Germinal center (tissue), 1 donor: ENCODE measurements at regions not wholly inside any gene's neighbourhood (a gene's known extent, or its start where the extent isn't known, plus 50 kb on each side); places are given as distances from the start of the nearest gene placed in this dataset.

Experiments used
- DNase-seq: peaks from one replicate; pipeline ENCODE4 v3.0.0; 2012; ENCODE audit warnings: mixed read lengths, low spot score

DNA sequence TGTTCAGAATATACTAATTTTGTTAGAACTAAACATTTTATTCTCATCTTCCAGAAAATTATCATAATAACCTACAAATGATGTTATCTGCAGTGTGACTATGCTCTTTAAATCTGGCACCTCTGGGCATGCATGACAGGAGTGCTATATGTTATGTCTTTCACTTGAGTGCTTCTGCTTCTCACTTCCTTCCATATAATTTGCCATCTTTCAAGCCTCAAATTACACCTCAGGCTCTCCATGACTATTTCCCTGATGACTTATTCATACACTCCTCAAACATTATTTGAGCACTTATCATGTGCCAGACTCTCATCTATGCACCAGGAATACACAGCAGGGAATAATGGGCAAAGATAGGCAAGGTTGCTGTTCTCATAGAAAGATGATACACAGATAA, 219.3 kb upstream of the POU2AF2 start:
- no peak for DNase-seq

DNA sequence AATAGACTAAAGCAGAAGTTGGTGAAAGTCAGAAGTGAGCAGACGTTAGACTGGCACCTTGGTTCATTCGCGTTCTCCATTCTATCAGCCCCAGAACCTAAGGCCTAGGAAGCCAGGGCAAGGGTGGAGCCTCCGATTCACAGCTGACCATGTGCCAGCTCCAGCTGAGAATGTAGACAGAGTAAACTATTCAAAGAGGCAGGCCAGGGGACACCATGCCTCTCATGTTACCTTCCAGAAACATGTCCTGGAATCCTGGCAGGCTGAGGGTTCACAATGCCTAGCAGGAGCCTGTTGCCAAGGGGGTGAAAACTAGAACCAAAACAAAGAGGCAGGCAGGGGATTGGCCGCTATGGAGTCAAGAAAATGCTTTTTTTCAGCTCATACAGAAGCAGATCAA, 224.4 kb upstream of the POU2AF2 start:
- no peak for DNase-seq

DNA sequence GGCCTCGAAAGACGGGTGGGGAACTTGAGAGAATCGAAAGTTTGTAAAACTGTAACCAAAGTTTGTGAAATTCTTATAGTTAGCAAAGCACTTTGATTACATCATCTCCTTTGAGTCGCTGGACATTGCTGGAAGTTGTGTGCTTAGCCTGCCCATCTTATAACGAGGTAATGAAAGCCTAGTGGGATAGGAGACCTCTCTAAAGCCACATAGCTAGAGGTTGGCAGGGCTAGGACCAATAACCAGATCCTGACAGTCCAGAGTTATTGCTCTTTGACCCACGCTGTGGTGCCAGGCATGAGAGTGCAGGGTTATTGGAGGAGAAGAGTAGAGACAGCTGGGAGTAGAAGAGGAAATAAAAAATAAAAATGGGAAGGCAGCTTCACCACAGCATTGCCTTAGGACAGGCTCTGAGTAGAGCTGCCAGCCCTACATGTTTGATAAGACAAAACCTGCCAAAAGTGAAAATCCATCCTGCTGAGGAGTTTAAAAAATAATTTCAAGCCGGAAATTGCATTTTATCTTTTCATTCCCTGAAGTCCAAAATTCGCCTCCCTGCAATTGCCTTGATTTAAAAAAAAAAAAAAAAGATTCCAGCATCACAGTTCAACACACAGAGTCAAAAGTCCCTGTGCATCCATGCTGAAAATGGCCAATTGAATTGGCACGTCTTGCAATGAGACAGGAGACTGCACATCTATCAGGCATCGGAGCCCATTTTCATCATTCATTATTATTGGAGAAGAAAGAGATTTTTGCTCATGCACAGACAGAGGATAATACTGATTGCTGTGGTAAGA, 225.5 kb upstream of the POU2AF2 start:
- DNase-seq = no peak

DNA sequence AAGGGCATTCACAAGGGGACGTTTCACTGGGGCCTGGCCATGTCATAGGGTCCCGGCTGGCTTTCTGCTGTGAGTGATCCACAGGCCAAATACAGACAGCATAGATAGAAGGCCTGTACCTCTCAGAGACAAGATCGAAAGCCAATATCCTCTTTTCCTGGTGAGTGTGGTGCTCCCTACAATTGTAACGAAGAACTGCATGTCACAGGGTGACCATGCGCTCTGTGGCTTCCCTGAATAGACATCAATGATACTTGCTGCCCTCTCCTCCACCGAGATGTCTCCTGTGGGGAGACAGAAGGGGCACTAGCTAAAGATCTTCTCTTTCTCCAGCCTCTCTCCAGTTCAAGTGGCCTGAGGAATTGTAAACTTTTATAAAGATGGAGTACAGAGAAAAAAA, 226.1 kb upstream of the POU2AF2 start:
- no peak for DNase-seq

DNA sequence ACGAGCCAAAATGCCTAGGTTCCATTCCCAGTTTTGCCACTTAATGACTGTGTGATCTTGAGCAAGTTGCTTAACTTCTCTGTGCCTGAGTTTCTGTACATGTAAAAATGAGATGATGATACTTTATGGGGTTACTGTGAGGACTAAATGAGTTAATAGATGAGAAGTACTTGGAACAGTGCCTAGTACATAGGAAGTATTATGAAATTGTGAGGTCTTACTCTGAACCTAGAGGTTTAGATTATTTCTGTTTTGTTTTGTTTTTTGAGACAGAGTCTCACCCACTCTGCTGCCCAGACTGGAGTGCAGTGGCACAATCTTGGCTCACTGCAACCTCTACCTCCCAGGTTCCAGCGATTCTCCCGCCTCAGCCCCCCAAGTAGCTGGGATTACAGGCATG, 227.0 kb upstream of the POU2AF2 start:
- DNase-seq = no peak

DNA sequence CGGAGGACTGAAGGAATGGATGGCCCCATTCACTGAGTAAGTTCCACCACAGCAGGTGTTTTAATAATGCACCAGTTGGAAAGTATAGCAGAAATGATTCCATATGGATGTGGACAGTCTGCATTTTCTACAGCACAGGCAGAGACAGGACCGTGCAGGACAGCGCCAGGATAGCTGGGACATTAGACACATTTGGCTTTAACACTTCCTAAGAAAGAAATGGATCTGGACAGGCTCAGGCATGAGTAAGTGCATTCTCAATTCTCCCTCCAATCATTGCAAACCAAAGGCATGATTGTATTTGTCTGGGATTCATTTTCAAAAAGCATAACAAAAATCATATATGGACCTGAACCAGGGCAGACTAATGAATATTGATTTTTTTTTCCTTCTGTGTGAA, 233.0 kb upstream of the POU2AF2 start:
- no peak for DNase-seq

DNA sequence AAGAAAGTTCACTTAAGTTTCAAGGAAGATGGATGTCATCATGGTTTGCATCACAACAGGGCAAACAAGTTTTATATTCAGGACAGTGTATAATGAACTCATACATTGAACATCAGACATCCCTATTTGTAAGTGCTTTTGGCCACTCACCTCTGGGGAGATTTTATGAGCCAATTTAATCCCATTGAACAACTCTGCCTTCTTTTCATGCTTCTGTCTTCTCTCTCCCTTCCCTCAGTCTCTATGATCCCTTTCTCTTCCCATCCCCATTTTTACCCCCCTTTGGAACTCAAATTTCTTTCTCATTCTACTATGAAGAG, 234.3 kb upstream of the POU2AF2 start:
- DNase-seq = no peak

DNA sequence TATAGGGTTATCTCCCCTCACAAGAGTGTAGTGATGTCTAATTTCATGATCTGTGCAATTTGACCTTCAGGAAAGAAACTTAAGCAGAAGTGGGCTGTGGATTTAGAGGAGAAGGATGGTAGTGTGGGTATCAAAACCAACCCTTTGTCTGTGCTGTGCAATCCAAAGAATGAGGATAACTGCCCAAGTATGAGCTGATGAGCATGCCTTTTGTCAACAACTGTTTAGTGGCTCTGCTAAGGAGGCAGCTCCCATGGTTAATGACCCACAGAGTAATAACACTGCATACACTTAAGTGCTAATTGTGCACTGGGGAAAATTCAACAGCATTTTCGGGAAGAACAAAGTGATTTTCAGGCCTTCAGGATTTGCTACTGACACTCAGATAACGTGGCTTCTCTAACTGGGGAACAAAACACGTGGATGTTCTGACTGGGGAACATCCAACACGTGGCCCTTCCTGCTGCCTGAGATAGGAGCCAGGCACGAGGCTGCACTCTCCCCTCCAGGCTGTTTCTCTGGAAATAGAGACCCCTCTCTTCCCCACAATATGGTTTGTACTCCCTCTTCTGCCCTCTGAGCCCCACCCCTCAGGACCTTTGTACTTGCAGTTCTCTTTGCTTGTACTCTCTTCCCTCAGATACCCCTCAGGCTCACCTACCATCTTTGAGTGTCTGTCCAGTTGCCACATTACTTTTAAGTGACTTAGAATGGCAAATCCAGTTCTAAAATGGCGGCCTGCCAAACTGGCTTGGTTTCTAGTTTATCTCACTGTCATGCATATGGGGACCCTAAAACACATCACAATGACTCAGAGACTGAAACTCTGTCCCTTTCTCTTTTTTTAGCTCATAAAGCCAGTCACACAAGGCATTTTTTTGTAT, 234.9 kb upstream of the POU2AF2 start:
- no peak for DNase-seq

DNA sequence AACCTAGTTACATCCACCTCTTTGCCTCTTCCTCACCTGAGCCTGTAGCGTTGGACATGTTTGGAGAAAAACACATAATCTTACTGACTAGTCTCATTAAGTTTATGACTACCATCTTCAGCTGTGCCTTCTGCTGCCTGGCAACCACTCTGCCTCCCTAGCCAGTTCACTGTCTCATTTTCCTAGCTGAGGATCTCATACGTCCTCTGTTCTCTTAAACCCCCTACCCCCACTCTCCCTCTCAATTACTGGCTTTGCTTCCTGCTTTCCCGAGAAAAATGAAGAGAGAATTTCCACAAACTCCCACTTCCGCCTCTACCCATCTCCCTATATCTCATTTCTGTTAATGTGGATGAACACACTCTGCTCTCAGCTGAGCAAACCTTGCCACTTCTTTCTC, 239.3 kb upstream of the POU2AF2 start:
- DNase-seq = no peak

DNA sequence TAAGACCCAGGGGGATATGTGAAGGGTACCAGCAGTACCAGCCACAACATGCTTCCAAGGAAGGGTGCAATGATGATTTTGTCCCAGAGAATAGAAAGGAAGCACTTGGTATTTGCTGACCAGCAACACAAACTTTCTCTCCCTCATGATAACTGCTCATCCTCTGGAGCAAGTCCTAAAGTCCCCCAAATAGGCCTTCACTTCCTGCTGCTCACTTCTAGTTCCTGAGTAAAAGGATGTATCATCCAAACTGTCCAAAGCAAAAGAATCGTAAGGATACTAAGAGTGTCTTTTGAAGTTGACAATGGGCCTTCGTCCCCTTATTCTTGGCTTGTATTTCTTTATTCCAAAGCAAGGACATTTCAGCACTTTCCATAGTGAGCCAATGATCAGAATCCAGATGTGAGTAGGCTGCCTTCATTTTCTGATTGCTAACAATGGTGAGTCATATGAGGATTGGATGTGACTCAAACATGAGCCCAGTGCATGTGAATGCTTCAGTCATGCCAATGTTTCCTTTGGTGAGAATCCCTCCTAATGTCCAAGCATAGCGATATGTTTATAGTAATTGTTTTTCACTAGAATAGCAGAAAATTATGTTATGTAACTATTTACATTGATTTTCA, 243.4 kb upstream of the POU2AF2 start:
- DNase-seq = no peak

DNA sequence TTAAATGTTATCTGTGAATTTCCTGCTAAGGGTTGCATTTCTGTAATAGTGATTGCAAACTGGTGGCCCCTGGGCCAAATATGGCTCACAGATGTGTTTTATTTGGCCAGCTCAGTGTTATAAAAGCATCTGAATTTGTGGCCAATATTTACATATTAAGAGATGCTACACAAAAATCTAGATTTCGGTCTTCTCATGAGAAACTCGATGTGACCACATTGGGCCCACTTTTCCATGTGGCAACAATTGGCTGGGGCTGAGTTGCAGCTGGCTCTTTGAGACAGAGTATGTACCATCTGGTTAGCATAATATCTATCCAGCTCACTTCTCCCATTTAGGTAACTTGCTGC, 244.5 kb upstream of the POU2AF2 start:
- DNase-seq = no peak

DNA sequence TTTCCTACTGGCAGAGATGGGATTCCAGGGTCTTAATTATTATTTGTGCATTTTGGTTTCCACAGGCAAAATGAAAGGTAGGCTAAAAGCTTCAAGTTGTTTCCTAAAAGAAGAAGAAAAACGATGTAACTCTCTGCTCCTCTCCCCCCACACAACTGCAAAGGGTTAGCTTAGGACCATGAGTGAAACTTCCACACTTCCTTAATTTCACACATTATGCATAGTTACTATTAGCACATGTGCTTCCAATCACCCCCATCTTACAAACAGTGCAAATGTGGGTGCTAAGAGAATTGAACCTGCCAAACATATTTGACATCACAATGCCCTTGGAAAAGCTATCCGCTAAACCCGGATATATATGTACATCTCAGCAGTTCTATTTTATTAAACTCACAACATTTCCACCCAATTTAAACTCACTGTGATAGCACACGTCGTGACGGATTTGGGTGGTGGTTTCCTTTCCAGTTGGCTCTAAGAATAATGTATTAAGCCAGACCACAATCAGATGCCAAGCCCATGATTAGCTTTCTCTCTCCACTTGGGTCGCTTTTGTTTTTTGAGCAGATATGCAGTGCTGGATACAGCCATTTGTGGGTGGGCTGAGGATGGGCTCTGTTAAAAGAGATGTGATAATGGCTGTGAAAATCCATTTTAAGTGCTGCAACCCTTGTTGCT, 245.0 kb upstream of the POU2AF2 start:
- DNase-seq = no peak

DNA sequence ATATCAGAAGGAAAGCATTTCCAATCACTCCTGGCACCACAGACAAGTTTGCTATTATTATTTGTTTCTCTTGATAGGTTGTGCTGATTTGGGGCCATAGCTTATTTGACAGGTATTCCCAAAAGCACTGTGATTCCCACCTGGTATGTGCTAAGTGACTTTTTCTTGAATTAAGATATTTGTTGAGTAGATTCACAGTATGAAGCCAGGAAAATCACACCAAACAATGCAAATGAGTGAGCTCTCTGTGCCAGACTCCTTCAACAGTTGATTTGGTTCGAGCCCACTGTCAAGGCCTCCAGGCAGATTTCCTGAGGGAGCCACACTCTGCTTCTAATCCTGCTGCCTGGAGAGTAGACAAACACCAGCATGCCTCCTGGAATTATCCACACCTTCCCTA, 253.0 kb upstream of the POU2AF2 start:
- no peak for DNase-seq

DNA sequence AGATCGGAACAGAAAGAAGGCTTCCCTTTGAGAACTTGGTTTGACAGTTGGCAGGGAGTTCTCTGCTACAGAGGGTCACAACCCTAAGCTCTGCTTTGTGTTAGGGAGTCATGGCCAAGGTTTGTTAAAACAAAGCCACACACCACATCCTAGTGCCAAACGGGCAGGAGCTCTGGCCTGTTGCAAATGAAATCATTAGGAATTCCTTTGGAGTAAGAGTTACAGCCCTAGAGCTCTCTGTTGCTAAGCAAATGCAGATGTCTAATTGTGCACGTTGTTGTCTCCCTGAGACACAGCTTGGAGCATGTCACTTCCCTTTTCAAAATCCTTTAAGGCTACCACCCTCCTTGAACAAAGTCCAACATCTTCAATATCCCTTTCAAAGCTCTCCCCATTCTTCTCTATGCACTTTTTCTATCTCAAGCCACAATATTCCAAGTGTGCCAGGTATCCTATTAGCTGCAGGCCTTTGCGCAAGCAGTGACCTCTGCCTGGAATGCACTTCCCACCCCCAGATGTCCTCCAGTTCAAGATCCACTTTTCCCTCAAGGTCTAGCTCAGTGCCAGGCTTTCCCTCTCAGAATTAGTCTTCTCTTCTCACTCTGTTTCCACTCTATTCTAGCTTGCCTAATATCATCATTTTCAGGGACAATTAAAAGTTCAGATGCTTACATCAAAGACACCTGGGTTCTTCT, 253.7 kb upstream of the POU2AF2 start:
- no peak for DNase-seq

DNA sequence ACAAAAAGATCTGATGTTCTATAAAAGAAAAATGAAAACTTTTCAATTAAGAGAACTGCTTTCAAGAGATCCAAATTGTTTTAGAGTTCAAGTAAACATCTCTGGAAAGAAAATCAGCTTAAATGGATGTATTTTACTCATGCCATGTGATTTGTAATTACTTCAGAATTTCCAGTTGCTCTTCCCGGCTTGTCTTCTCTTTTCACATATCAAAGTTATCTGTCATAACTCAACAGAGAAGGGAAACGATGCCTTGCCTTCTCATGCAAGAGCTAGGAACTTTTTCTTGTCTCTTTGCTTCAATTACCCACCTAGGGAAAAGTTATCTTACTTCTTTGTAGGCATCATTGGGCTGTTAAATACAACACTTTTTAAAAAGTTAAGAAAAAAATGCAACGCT, 255.2 kb upstream of the POU2AF2 start:
- DNase-seq = no peak

DNA sequence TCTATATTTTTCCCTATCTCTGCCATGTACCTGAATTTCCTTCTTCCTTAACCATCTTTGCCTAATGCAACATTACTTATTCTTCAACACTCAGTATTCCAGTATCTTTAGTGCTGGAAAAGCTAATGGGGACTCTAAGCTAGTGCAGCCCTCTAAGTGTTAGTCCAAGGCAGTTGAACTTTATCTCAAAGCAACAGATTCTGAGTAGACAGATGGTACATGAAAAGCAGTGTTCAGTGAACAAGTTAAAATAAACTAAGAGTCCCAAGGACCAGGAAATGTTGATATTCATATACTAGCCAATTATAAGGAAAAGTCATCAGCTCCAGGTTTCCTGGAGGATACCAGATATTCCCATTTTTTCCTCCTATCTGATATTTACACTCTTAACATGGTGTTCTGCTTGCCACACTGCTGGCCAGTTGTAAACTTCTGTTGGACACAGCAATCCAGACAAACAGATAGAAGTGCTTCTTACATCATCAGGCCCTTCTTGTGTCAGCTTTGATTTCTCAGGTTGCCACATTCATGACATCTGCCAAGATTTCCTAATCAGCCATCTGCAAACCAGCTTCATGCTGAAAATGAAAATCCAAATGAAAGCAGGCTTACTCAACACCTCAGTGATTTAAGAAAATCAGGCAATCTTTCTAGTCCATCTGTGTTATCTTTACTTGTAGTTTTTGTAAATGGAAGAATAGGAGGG, 255.9 kb upstream of the POU2AF2 start:
- no peak for DNase-seq

DNA sequence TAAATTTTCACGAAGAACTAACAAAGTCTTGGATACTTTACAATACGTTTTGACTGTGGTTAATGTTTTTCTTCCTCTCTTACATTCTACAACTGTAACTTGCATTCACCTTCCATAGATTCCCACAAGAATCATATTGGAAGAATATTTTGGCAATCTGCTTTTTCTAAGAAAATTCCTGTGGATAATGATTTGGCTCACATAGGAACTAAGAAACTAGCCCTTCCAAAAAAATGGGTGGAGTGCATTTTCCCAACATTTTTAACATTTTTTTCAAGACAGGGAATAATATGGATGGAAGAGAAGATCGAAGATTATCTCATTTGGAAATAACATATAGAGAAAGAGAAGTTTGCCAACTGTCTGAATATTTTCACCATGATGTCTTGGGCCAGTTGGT, 256.9 kb upstream of the POU2AF2 start:
- no peak for DNase-seq

DNA sequence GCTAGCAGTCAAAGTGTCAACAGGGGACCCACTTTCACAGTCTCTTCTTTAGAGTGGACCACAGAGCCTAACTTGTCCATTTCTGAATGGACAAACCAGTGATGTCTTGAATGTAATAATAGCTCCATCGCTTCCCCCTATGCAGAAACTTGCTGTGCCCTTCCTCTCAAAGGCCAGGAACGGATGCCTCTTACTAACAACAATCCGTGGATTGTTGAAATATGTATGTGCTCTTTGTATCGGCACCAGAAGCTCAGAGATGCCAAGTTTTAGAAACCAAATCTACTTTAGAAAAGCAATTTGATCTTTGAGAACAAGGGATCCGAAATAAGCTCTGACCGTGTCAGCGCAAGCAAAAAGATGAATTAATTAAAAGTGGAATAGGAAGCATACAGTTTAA, 259.5 kb upstream of the POU2AF2 start:
- no peak for DNase-seq

DNA sequence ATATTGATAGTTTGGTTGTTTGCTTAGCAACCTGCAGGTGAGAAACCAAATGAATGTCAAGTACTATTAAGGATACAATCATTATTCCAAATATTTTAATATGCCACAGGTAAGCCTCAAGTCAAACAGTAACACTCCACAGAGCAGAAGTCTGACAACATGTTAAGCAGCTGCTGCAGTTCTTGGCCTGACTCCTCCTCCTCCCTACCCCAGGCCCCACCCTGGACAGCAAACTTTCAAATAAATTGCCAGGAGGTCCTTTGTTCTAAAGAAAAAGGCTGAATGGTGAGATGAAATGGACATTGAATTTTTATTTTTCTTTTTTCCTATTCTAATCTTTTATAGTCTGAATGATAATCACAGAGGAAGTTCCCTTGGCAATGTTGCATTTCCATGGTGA, 260.0 kb upstream of the POU2AF2 start:
- DNase-seq = no peak

DNA sequence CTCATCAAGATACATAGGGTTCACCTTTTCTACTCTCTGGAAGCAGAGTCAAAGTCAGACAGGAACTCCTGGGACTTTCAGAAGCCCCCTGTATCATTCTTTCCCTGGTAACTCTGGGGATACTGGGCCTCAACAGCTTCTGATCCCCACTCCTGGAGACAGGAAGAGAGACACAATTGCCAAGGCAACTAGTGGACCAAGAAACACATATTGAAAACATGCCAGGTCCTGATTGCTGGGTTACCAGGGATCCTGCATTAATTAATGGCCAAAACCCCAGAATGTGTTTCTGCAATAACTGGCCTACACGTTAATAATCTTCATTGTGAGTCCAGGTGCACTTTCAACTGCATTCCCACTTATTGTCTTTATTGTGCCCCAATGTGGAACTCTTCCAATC, 260.8 kb upstream of the POU2AF2 start:
- no peak for DNase-seq

DNA sequence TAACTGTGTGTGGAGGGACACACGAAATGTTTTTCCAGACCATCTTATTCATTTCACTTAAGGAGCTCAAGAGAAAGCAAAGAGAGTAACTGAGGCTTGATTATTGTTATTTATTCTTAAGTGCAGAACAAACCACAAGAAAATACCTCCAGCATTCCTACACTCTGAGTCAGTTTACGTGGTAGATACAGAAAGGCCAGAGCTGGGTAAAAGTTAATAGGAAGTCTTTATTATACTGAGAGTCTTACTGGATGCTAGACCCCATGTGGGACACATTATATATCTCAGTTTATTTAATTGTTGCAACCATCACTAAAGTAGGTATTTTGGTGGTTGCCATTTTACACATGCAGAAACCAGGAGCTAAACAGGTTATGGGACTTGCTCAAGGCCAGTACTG, 261.4 kb upstream of the POU2AF2 start:
- no peak for DNase-seq

DNA sequence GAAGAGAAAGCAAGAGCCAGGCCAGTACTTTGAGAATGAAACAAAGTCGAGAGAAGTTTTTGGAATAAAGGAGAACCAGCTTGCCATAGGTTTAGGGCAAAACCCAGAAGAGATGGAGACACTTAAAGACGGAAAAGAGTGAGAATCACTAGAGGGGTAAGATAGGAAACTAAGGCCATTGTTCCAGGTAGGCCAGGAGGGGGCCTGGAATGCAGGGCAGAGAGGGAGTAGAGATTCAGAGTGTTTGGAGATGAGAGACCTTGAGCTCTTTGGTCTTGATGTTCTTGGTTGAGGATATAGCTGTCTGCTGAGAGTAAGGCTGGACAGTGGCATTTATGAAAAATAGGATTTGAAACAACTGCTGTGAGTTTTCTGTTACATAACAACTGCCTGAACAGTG, 263.3 kb upstream of the POU2AF2 start:
- no peak for DNase-seq
